Keratinocyte (primary cell): ENCODE measurements at regions not wholly inside any gene's neighbourhood (a gene's known extent, or its start where the extent isn't known, plus 50 kb on each side); places are given as distances from the start of the nearest gene placed in this dataset.

ENCODE experiments used
- DNase-seq: peaks from one replicate; pipeline ENCODE4 v3.0.0-alpha.2; 2011; ENCODE audit warnings: low read depth, missing footprints, low spot score
- FAIRE-seq: peaks from 2 replicates; lab custom pipeline; 2011; peaks lifted over from hg19 to GRCh38; lab: Jason Lieb, UNC
- H2AFZ ChIP-seq: 2 replicates; pipeline ENCODE4 v1.6.0; 2012; ENCODE audit warnings: low read length, control low read depth, inconsistent platforms; ENCODE audit not compliant: control insufficient read depth
- H3K27ac ChIP-seq: 2 replicates; pipeline ENCODE4 v1.5.1; 2011; ENCODE audit warnings: low read length; ENCODE audit not compliant: control insufficient read depth, insufficient read depth
- H3K27me3 ChIP-seq: 3 replicates; pipeline ENCODE4 v1.6.0; 2011; ENCODE audit warnings: low read length; ENCODE audit not compliant: control insufficient read depth, insufficient read depth; ENCODE audit errors: extremely low read depth
- H3K36me3 ChIP-seq, 2 experiments: 2 replicates in 1 of 2; 3 replicates in 1 of 2; pipeline ENCODE4 v1.5.1; 2011; ENCODE audit warnings: low read length in 2 of 2, mild to moderate bottlenecking in 1 of 2; ENCODE audit not compliant: control insufficient read depth in 2 of 2, insufficient read depth in 2 of 2; ENCODE audit errors: extremely low read depth in 1 of 2
- H3K4me1 ChIP-seq: 3 replicates; pipeline ENCODE4 v1.5.1; 2011; ENCODE audit warnings: low read length; ENCODE audit not compliant: control insufficient read depth, insufficient read depth; ENCODE audit errors: extremely low read depth
- H3K4me2 ChIP-seq: 3 replicates; pipeline ENCODE4 v1.6.0; 2011; ENCODE audit warnings: low read depth, low read length; ENCODE audit not compliant: control insufficient read depth, insufficient read depth; ENCODE audit errors: extremely low read depth
- H3K4me3 ChIP-seq, 3 experiments: fragments of 200-600 bp in 1 of 3; sonication (generic) in 1 of 3; 2 replicates in 2 of 3; 3 replicates in 1 of 3; pipeline ENCODE4 v1.5.1; 2011 to 2016; ENCODE audit warnings: low read length in 3 of 3, mild to moderate bottlenecking in 3 of 3, control low read depth in 2 of 3, inconsistent platforms in 1 of 3, low read depth in 1 of 3, mixed read lengths in 1 of 3, mixed run types in 1 of 3, moderate library complexity in 1 of 3; ENCODE audit not compliant: control insufficient read depth in 2 of 3, insufficient read depth in 2 of 3; ENCODE audit errors: extremely low read depth in 1 of 3
- H3K79me2 ChIP-seq: 2 replicates; pipeline ENCODE4 v1.6.0; 2012; ENCODE audit warnings: low read length; ENCODE audit not compliant: control insufficient read depth, insufficient read depth
- H3K9ac ChIP-seq: 3 replicates; pipeline ENCODE4 v1.6.0; 2011; ENCODE audit warnings: low read length; ENCODE audit not compliant: control insufficient read depth, insufficient read depth; ENCODE audit errors: extremely low read depth
- H3K9me1 ChIP-seq: 3 replicates; pipeline ENCODE4 v1.6.0; 2011; ENCODE audit warnings: low read length; ENCODE audit not compliant: control insufficient read depth, insufficient read depth; ENCODE audit errors: extremely low read depth
- H3K9me3 ChIP-seq: 2 replicates; pipeline ENCODE4 v1.5.1; 2012; ENCODE audit warnings: low read depth, low read length; ENCODE audit not compliant: control insufficient read depth
- H4K20me1 ChIP-seq: 3 replicates; pipeline ENCODE4 v1.6.0; 2011; ENCODE audit warnings: low read length; ENCODE audit not compliant: control insufficient read depth, insufficient read depth; ENCODE audit errors: extremely low read depth
- CTCF ChIP-seq, 3 experiments: IDR thresholded peaks in 1 of 3; conservative IDR thresholded peaks in 1 of 3; optimal IDR thresholded peaks in 1 of 3; 2 replicates in 2 of 3; 3 replicates in 1 of 3; pipeline versions ENCODE3 to v1.5.1; 2011; ENCODE audit warnings: low read length in 3 of 3, mild to moderate bottlenecking in 3 of 3, moderate library complexity in 2 of 3, control low read depth in 1 of 3, inconsistent platforms in 1 of 3; ENCODE audit not compliant: insufficient read depth in 2 of 3; ENCODE audit errors: extremely low read depth in 1 of 3
- EZH2 ChIP-seq: IDR thresholded peaks from one replicate; pipeline ENCODE4 v1.6.1; 2012; ENCODE audit warnings: inconsistent platforms, mild to moderate bottlenecking, low read length, moderate library complexity
- dilution Hi-C: fragments of 300-500 bp; cut with MboI; formaldehyde crosslinking; loops from one replicate; pipeline ENCODE4 v1.7.0; 2020; ENCODE audit warnings: low sequenced_read_pairs; ENCODE audit not compliant: extremely low pct_ligation_motif_present

- H3K9me3 ChIP-seq = no peaks in the 10 kb centered on the region
- dilution Hi-C loops = no loop called here
Measured at GRCh38 chr3:5974630-5975322, 787.3 kb downstream of the EDEM1 start.

GRCh38 chr3:5977331-5977730, 789.8 kb downstream of the EDEM1 start:
- no peak for FAIRE-seq

More at GRCh38 chr3:5974630-5975322, 787.3 kb downstream of the EDEM1 start:
- no peaks in the 10 kb centered on the region for H3K4me1 ChIP-seq
- H3K27ac ChIP-seq = no peak overlapping the region
- FAIRE-seq = no peak
- no peaks in the 10 kb centered on the region for H3K9me1 ChIP-seq
- no peaks in the 10 kb centered on the region for H3K36me3 ChIP-seq
- H3K27me3 ChIP-seq = no peaks in the 10 kb centered on the region
- no peak overlapping the region for H2AFZ ChIP-seq
- no peaks in the 10 kb centered on the region for H4K20me1 ChIP-seq
- no peaks in the 10 kb centered on the region for H3K79me2 ChIP-seq
- no peak for DNase-seq
- TF ChIP-seq EZH2 (no peak), CTCF (optimal IDR thresholded peaks at IDR 0.05 in 1 of 3, IDR thresholded peaks at IDR 0.05 in 1 of 3, conservative IDR thresholded peaks at IDR 0.05 in 1 of 3; ENCODE audit: extremely low read depth in 1 of 3, insufficient read depth in 2 of 3, low read length in 3 of 3) (no peak)
- no peak overlapping the region for H3K4me2 ChIP-seq
- H3K9ac ChIP-seq = no peak overlapping the region
- no peak overlapping the region for H3K4me3 ChIP-seq

More at GRCh38 chr3:5977331-5977730, 789.8 kb downstream of the EDEM1 start:
- Histone ChIP-seq H3K27ac (no peak overlapping the region), H3K9ac (no peak overlapping the region), H2AFZ (no peak overlapping the region), H3K9me3 (no peaks in the 10 kb centered on the region), H3K4me3 (no peak overlapping the region), H4K20me1 (no peaks in the 10 kb centered on the region), H3K4me2 (no peak overlapping the region), H3K4me1 (no peaks in the 10 kb centered on the region), H3K79me2 (no peaks in the 10 kb centered on the region), H3K27me3 (no peaks in the 10 kb centered on the region), H3K9me1 (no peaks in the 10 kb centered on the region), H3K36me3 (no peaks in the 10 kb centered on the region)
- no peak for TF ChIP-seq CTCF (optimal IDR thresholded peaks at IDR 0.05 in 1 of 3, IDR thresholded peaks at IDR 0.05 in 1 of 3, conservative IDR thresholded peaks at IDR 0.05 in 1 of 3; ENCODE audit: extremely low read depth in 1 of 3, insufficient read depth in 2 of 3, low read length in 3 of 3)
- TF ChIP-seq EZH2 = no peak
- dilution Hi-C loops = no loop called here
- DNase-seq = no peak
